Kasumi-1 (cell line): ENCODE measurements at regions not wholly inside any gene's neighbourhood (a gene's known extent, or its start where the extent isn't known, plus 50 kb on each side); places are given as distances from the start of the nearest gene placed in this dataset.

Source experiments
- DNase-seq, 2 experiments: peaks; one replicate each; lab custom pipeline; 2025; lab: John Stamatoyannopoulos, UW

DNA sequence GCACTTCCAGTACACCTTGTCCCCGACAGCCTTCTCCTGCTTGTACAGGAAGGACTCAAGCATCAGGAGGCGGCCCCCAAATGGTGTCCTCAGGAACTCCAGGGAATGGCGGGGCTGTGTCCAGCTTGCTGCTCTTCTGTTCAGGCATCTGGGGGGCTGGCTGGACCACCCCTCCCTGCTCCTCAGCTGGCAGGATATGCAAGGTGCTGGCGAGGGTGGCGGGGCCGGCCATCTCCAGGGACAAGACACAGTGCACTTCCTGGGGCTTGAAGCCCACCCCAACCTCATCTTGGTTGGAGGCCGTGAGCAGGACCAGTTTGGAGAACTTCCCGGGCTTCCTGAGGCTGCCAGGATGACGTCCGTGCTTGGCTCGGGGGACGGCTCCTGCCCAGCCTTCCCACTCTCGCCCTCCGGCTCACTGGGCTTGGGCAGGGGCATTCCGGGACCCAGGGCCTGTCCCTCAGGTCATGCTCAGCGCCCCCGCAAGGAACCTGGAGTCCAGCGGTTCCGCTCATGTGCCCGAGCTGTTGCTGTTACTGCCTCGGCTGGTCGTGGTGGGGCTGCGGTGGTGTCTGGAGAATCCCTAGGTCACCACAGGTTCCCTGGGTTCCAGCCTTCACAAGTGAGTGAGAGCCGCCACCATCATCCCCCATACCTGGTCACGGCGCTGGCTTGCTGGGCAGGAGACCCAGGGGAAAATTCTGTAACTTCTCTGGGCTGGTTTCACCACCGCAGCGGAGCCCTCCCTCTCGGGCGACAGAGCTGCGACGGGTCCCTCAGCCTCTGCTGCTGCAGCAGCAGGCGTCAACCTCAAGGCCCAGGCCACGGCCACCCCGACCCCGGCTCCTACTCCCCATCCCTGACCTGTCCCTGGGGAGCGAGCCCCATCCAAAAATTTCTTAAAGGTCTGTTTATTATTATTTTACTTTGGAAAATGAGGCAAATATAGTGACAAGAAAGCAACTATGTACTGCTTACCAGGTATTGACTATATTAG, 82.8 kb upstream of the FXR1 start:
- DNase-seq, result no peak

DNA sequence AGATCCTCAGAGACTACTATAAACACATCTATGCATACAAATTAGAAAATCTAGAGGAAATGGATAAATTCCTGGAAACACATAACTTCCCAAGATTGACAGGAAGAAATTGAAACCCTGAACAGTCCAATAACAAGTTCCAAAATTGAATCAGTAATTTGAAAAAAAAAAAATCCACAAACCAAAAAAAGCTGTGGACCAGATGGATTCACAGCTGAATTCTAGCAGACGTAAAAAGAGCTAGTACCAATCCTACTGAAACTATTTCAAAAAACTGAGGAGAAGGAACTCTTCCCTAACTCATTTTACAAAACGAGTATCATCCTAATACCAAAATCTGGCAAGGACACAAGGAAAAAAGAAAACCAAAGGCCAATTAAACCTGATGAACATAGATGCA, 77.0 kb upstream of the FXR1 start:
- no peak for DNase-seq

GRCh38 chr3:180836766-180837165, 75.7 kb upstream of the FXR1 start:
- DNase-seq, result no peak

DNA sequence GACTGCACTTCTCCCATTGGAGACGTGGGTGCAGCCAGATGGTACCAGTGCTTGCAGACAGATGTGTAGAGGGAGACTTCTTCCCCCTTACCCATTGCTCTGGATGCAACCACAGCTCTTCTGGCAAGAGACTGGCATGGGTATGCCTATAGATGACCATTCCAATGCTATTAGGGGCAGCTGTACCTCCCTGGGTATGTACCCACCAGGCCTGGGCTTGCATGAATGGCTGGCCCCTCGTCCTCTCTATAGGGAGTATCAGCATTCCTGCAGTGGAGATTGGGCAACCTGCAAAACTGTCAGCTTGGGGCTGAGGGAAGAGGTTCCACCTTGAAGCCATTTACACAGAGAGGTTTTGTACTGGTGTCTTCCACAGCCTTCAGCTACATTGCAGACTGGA, 57.6 kb upstream of the FXR1 start:
- no peak for DNase-seq

DNA sequence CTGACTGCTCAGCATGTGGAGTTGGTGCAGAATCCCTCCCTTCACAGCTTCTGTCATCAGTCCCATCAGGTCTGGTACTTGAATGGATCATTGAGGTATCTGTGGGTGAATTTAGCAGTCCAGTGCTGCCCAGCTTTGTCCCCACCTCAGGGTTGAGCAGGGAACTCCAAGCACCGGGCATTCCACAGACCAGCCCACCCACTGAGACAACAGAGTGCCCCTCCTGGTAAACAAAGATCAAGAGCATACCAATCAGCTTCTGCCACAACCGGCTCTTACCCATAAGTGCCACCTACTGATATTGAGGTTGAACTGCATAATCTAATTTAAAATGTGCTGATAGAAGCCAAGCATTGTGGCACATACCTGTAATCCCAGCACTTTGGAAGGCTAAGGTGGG, 57.1 kb upstream of the FXR1 start:
- peak; percentile 26 to 64 for DNase-seq

DNA sequence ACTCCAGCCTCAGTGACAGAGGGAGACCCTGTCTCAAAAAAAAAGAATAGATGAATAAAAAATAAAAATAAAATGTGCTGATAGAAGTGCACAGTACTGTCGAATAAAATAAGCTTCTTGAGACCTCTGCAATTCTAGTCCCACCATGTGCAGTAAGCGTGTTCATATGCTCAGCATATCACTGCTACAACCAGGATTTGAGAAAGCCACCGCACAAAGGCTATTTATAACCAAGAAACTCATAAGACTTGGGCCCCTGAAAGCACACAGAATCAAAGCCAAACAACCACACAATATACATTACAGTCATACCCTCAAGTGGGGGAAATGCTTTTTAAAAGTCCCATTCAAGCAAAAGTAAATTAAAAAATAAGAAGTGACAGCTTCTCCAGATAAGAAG, 56.5 kb upstream of the FXR1 start:
- DNase-seq, result no peak

- peak in 1 of 2 experiments; percentile 10 for DNase-seq
These were observed 52.2 kb upstream of the FXR1 start for GRCh38 chr3:180860180-180860858.
